ENCODE measurements at regions not wholly inside any gene's neighbourhood (a gene's known extent, or its start where the extent isn't known, plus 50 kb on each side); places are given as distances from the start of the nearest gene placed in this dataset.

DNA sequence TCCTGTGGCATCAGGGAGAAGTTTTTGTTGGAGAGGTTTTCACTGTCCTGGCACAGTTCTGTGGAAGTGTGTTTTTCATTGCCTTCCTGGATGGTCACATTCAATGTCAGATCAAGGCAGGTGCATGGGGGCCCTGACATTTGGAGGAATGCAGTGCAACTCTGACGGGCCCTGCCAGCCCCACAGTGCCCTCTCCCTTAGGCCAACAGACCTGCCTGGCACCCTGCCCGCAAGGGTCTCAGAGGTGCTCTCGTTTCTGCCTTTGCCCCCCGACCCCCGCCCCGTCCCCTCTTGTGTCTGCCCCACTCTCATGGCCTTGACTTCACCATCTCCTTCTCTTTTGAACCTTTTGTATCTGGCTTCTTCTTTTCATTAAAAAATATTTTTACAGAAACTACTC is 257.2 kb upstream of the HDAC4 start (continued):
- TF ChIP-seq CREM (IDR thresholded peaks at IDR 0.05; ENCODE audit: low read depth) = no peak

DNA sequence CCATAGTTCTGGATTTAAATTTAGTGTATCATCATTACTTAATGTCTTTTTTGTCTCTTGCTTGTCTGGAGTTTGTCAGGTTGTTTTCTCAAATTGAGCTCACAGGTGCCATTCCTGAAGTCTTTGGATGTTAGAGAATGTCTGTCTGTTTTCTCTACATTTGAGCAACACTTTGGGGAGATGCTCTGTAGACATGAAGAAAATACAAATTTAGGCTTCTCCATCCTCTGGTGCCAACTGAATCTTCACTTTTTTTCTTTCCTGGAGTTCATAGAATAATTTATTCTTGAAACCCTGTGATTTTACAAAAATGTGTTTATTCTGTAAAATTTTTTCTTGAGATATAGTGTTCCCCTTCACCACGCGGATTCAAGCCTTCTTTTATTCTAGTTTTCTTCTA is 256.4 kb upstream of the HDAC4 start:
- Histone ChIP-seq H3K36me3 (ENCODE audit: control insufficient read depth, insufficient read depth, low read length) (no peaks in the 10 kb centered on the region), H3K4me2 (ENCODE audit: insufficient read depth, low read length) (no peak overlapping the region), H3K79me2 (ENCODE audit: control insufficient read depth, insufficient read depth, low read length) (no peaks in the 10 kb centered on the region), H3K4me3 (no peak overlapping the region), H2AFZ (ENCODE audit: low read depth, low read length) (no peak overlapping the region), H3K27ac (ENCODE audit: extremely low read depth, low read depth, low read length) (no peak overlapping the region), H3K27me3 (ENCODE audit: control insufficient read depth in 2 of 2, insufficient read depth in 2 of 2, low read length in 2 of 2) (peaks cover 0 to 20% of the 10 kb centered on the region in 2 experiments; a peak in 3 of 5 replicates), H3K9me3 (replicated peaks; ENCODE audit: control insufficient read depth, insufficient read depth, low read depth, low read length) (no peaks in the 10 kb centered on the region), H3K4me1 (replicated peaks in 1 of 2; ENCODE audit: control insufficient read depth in 2 of 2, insufficient read depth in 2 of 2, low read length in 2 of 2) (peaks cover 0 to 5% of the 10 kb centered on the region in 2 experiments; a peak in 1 of 5 replicates), H3K9ac (ENCODE audit: insufficient read depth in 1 of 2, low read depth in 2 of 2, low read length in 2 of 2) (no peak overlapping the region), H4K20me1 (replicated peaks; ENCODE audit: control insufficient read depth, insufficient read depth, low read length) (no peaks in the 10 kb centered on the region), H3K9me1 (ENCODE audit: control insufficient read depth, insufficient read depth, low read length) (no peaks in the 10 kb centered on the region)
- POLR2A ChIA-PET = interaction anchor here (0.7 kb wide), 1 partner anchor 643 kb away, joined by 3 read pairs; no protein-coding TSS in a partner anchor
- 0% methylated on average over 2 of the region's 2 CpGs for WGBS (ENCODE audit: insufficient coverage, low coverage, missing lambda C conversion rate)
- in situ Hi-C loops (cut with MboI) (no loop called here), intact Hi-C loops (cut with micrococcal nuclease) (no loop called here)
- CTCF ChIA-PET (ENCODE audit: low intra/inter-chr PET ratio) = no interaction called here
- ATAC-seq (no peak), FAIRE-seq (no peak), DNase-seq (ENCODE audit: extremely low read depth in 1 of 4, low spot score in 3 of 4) (no peak)
- BruUV-seq (replicated peaks) = no TSS peak
- TF ChIP-seq ILF3 (IDR thresholded peaks at IDR 0.05; ENCODE audit: borderline replicate concordance) (no peak), TEAD4 (IDR thresholded peaks at IDR 0.05; ENCODE audit: low read length) (no peak), TEAD4 (CRISPR knock-in tag; IDR thresholded peaks at IDR 0.05; ENCODE audit: borderline replicate concordance) (no peak), MCM2 (IDR thresholded peaks at IDR 0.05; ENCODE audit: low read depth) (no peak), BMI1 (IDR thresholded peaks at IDR 0.05; ENCODE audit: low read length) (no peak), RBM14 (IDR thresholded peaks at IDR 0.05; ENCODE audit: borderline replicate concordance, insufficient read depth, low read depth, low read length) (no peak), ZNF121 (CRISPR knock-in tag; conservative IDR thresholded peaks at IDR 0.05) (no peak)
- TF ChIP-seq, protein P1, sequence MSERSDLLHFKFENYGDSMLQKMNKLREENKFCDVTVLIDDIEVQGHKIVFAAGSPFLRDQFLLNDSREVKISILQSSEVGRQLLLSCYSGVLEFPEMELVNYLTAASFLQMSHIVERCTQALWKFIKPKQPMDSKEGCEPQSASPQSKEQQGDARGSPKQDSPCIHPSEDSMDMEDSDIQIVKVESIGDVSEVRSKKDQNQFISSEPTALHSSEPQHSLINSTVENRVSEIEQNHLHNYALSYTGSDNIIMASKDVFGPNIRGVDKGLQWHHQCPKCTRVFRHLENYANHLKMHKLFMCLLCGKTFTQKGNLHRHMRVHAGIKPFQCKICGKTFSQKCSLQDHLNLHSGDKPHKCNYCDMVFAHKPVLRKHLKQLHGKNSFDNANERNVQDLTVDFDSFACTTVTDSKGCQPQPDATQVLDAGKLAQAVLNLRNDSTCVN (CRISPR knock-in tag; IDR thresholded peaks at IDR 0.05) = no peak
- TF ChIP-seq, protein P2, sequence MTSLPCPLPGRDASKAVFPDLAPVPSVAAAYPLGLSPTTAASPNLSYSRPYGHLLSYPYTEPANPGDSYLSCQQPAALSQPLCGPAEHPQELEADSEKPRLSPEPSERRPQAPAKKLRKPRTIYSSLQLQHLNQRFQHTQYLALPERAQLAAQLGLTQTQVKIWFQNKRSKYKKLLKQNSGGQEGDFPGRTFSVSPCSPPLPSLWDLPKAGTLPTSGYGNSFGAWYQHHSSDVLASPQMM (CRISPR knock-in tag; IDR thresholded peaks at IDR 0.05) = no peak
